ENCODE measurements at regions not wholly inside any gene's neighbourhood (a gene's known extent, or its start where the extent isn't known, plus 50 kb on each side); places are given as distances from the start of the nearest gene placed in this dataset.

DNA sequence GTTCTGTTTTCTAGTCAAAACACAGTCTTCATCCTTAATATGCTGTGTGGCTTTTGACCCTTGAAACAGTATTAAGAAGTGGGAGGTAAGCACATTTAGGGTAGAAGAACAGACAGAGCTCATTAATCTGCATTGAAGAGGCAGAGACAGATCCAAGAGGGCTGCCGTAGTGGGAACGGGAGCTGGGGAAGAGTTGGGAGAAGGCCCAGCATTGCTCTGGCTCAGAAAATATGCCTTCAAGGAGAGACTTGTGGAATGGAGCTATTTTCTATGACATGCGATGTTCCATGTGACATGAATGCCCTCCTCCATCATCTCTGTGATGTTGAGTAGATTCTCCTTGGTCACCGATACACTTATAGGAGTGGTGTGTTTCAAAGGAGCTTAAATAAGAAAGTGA, 273.3 kb upstream of the BOD1L1 start:
- TF ChIP-seq, protein P1, sequence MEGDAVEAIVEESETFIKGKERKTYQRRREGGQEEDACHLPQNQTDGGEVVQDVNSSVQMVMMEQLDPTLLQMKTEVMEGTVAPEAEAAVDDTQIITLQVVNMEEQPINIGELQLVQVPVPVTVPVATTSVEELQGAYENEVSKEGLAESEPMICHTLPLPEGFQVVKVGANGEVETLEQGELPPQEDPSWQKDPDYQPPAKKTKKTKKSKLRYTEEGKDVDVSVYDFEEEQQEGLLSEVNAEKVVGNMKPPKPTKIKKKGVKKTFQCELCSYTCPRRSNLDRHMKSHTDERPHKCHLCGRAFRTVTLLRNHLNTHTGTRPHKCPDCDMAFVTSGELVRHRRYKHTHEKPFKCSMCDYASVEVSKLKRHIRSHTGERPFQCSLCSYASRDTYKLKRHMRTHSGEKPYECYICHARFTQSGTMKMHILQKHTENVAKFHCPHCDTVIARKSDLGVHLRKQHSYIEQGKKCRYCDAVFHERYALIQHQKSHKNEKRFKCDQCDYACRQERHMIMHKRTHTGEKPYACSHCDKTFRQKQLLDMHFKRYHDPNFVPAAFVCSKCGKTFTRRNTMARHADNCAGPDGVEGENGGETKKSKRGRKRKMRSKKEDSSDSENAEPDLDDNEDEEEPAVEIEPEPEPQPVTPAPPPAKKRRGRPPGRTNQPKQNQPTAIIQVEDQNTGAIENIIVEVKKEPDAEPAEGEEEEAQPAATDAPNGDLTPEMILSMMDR (optimal IDR thresholded peaks at IDR 0.05 in 1 of 3, IDR thresholded peaks at IDR 0.05 in 1 of 3, conservative IDR thresholded peaks at IDR 0.05 in 1 of 3; ENCODE audit: extremely low read depth in 1 of 3, insufficient read depth in 2 of 3, low read length in 3 of 3) = no peak
- no peak for TF ChIP-seq EZH2 (IDR thresholded peaks at IDR 0.05; ENCODE audit: low read length)
